Lower leg skin (tissue), 3 donors: ENCODE measurements at regions not wholly inside any gene's neighbourhood (a gene's known extent, or its start where the extent isn't known, plus 50 kb on each side); places are given as distances from the start of the nearest gene placed in this dataset.

ENCODE experiments used
- POLR2A ChIP-seq, 2 donors: fragments of 450-650 bp; IDR thresholded peaks; one replicate each; pipeline ENCODE4 v1.6.1; 2016 to 2017; ENCODE audit warnings: antibody characterized with exemption in 2 of 2, mild to moderate bottlenecking in 1 of 2, moderate library complexity in 1 of 2
- TF ChIP-seq, protein P1 (sequence below), 3 donors: fragments of 450-650 bp; IDR thresholded peaks; one replicate each; pipeline ENCODE4 v1.5.1; 2016; ENCODE audit warnings: antibody characterized with exemption in 3 of 3, mild to moderate bottlenecking in 3 of 3, moderate library complexity in 2 of 3

DNA sequence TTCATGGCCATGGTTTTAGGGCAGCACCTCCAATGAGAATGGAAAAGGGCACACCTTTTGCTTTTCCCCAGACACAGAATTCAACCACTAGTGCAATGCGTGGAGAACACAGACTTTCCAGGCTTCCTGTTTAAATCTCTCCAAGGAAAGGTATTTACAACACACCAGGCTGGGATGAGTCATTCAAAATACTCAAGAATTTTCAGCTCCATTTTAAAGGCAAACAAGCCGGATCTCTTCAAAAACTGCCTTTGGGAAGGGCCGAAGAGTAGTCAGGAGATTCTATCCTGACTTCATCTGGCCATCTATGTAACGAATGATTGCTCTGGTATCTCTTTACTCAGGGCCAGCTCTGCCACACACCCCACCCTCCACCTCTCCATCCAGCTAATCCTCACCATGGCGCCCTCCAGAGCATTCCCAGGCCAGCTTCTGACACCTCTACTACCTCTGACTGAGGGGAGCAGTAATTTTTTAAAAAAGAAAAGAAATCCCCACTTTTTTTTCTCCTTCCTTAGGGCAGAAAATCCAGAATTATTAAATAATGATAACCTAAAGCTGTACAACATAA lies 254.6 kb downstream of the LY86 start:
- TF ChIP-seq, protein P1, sequence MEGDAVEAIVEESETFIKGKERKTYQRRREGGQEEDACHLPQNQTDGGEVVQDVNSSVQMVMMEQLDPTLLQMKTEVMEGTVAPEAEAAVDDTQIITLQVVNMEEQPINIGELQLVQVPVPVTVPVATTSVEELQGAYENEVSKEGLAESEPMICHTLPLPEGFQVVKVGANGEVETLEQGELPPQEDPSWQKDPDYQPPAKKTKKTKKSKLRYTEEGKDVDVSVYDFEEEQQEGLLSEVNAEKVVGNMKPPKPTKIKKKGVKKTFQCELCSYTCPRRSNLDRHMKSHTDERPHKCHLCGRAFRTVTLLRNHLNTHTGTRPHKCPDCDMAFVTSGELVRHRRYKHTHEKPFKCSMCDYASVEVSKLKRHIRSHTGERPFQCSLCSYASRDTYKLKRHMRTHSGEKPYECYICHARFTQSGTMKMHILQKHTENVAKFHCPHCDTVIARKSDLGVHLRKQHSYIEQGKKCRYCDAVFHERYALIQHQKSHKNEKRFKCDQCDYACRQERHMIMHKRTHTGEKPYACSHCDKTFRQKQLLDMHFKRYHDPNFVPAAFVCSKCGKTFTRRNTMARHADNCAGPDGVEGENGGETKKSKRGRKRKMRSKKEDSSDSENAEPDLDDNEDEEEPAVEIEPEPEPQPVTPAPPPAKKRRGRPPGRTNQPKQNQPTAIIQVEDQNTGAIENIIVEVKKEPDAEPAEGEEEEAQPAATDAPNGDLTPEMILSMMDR (IDR thresholded peaks at IDR 0.05): no peak
- TF ChIP-seq POLR2A (IDR thresholded peaks at IDR 0.05): no peak
